Suppressor macrophage treated with lipopolysaccharide for 1 hour (primary cell): ENCODE measurements at regions not wholly inside any gene's neighbourhood (a gene's known extent, or its start where the extent isn't known, plus 50 kb on each side); places are given as distances from the start of the nearest gene placed in this dataset.
"Not testable (repeated sequence)": the region's sequence is repeated elsewhere in the genome, so short reads cannot be mapped to it uniquely, and the experiment has no call there.

Experiments
- DNase-seq, 3 donors: peaks; one replicate each; pipeline ENCODE4 v3.0.0-alpha.2; 2020 to 2022

DNA sequence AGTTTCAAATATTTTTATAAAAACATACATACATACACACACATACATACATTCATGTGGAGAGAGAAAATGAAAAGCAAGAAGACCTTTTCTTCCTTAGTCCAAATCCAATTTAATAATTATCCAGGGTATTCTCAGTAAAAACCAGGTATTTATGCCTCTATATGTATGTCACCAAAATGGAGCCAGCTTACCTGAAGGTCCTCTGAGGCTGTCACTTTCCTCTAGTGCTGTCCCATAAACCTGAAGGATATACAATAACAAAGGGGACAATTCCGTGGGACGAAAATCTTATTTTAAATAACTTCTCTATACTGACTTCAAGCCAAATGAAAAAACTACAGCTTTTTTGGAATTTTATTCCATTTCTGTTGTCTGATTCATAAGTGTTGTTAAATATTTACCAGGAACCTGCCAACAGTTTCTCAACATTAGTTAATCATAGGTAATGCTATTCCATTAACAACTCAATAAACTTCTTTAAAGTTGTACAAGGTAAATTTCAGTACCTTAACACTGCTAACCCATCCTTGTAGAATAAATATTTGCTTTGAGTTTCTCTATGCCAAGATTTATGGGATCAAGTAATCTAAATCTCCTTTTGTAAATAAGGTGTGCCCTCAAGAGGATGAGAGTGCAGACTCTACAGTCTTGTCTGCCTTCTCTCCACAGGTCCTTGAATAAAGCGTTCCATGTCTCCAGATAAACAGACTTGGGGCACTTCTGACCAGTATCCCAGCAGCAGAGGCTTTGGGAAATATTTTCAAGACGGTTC lies 260.3 kb downstream of the AHR start:
- no peak for DNase-seq

DNA sequence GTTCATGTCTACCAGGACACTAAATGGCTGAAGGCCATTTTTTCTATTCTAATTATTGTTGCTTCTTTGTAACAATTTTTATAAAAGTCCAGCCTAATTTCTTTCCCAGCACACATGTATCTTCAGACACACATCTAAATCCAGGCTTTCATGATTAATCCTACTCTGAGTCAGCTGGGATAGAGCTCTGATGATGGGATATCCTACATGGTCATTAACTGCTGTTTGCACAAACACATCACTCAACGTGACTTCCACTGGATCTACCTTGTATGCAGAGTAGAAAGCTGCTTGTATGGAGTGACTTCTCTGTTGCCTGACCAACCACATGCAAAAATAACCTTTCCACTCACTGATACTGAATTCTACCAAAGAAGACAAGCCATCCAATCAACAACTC lies 260.9 kb downstream of the AHR start:
- DNase-seq, result no peak

DNA sequence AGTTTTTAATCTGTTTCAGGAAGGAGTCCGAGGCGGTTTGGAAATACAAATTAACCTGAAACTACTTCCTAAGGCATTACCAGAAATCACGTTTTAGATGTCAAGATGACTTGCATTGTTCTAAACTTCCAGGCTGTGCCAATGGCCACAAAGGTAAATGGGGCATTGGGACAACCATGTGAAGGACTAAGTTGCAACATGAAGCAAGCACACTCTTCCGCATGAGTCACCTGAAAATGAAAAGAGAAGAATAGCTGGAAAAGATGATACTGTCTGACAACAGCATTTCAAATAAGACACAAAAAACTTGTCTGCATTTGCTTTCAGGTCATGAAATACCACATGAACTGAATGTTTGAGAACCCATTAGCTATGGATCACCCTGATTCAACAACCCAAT lies 262.1 kb downstream of the AHR start:
- no peak for DNase-seq

DNA sequence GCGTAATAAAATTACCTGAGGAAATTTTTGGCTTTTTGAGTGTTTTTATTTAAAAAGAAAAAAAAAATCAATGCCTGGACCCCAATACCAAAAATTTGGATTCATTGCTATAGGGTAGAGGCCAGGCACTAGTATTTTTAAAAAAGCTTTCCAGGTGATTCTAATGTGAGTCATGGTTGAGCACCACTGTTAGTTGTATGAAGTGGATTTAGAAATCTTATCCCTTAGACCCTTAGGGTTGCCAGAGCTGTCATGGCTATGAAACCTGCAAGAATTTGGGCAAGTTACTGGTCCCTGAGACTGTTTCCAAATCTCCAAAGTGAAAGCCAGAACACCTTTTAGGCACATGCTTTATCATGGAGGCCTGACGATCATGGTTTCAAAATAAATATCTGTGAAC lies 262.5 kb downstream of the AHR start:
- DNase-seq, result no peak

DNA sequence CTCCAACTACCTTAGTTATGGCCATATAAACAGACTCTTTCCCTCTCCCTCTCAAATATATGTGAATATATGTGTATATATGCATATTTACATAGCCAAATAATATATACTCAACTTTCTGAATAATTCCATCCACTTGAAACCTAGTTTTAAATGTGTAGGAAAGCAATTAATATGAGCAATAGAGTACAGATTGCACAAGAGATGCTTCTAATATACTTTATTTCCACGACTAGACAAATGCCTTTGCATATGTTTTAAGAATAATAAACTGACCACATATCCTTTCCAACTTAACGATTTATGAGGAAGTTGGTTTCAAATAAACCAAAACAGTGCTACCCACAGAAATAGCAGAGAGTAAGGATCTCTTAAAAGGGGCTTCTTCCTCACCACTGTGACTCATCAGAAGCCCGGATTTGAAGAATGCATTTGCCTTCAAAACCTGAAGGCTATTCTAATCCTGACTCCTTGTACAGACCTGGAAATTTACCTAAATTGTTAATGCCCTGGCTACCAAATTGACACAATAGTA lies 266.3 kb downstream of the AHR start:
- DNase-seq, result peak; percentile 53 to 72 (median 65)

DNA sequence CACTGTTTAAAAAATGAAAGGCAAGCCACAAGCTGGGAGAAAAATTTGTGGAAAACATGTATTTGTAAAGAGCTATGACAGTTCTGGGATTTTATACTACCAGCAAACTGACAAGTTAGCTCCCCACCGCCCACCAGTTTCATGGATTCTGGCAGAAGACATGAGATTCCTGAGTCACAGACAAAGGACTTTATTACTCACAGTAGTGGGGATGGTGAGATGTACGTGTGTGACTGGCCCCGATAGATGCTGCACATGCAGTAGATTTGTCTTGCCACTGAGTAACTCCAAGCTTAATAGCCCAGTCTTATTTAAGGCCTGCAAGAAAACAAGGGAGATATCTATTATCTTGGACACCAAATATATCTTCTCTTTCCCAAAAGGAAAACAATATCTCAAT lies 281.7 kb downstream of the AHR start:
- DNase-seq, result peak; percentile 64 to 74 (median 70)

DNA sequence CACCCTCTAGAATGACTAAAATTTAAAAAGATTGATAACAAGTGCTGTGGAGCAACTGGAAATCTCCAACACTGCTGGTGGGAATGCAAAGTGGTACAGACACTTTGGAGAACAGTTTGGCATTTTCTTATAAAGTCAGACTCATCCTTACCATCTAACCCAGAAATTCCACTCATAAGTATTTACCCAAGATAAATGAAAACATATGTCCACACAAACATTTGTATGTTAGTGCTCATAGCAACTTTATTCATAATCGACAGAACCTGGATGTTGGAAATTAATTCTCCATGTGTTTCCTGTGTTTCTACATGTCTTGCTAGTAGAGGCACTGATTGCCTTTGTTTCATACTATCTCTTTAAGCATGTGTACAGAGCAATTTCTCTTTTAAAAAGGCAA lies 282.4 kb downstream of the AHR start:
- DNase-seq, result no peak

DNA sequence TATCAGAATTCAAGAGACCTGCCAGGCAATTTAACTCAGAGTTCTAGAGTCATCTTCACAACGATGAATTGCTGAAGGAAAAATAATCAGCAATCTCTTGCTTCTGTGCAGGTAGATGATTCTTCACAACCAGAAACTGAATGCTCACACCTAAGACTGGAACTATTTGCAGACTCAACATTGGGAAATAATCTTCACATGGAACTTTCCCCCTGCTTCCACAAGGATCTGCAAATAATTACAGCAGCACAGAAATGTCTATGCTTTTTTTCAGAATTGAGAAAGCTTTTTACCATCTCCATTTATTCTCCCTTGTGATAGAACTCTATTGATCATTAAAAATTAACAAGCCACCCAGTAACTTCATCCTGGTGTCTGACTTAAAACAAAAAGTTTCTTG lies 282.8 kb downstream of the AHR start:
- no peak for DNase-seq

DNA sequence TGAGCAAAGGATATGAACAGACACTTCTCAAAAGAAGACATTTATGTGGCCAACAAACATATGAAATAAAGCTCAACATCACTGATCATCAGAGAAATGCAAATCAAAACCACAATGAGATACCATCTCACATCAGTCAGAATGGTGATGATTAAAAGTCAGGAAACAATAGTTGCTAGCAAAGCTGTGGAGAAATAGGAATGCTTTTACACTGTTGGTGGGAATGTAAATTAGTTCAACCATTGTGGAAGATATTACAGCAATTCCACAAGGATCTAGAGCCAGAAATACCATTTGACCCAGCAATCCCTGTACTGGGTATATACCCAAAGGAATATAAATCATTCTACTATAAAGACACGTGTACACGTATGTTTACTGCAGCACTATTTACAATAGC lies 284.2 kb downstream of the AHR start:
- DNase-seq, result not testable (repeated sequence)

DNA sequence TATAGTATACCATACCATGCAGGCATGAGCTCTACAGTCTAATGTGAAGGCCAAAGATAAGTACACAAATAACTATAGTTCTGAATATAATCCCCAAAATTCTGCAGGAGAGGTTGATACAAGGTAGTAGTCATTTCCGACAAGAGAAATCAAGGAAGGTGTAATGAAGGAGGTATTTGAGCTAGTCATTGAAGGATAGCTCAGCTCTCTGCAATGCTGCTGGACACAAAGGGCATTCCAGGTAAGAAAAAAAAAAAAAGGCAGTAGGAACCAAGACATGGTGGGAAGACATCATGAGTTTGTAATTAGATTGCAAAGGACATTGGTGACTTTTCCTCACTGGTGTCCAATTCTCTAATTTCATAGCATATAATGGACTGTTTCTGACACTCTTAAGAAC lies 285.3 kb downstream of the AHR start:
- DNase-seq, result no peak

DNA sequence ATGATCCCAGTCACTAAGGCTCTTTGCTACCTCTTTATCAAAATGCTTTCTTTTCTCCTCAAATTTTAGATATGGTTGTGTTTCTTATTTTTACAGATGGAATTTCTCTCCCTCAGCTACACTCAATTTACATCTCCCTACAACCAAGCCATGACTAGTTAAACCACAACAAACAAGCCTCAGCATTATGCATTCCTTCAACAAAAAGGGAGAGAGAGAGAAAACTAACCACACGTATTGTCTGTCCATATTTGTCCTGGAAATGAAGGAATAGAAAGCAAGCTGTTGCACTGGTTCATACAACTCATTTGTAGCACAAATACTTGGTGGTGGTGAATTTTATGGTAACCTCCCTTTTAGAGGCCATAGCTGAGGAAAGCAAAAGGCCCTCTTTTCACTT lies 286.4 kb downstream of the AHR start:
- no peak for DNase-seq

DNA sequence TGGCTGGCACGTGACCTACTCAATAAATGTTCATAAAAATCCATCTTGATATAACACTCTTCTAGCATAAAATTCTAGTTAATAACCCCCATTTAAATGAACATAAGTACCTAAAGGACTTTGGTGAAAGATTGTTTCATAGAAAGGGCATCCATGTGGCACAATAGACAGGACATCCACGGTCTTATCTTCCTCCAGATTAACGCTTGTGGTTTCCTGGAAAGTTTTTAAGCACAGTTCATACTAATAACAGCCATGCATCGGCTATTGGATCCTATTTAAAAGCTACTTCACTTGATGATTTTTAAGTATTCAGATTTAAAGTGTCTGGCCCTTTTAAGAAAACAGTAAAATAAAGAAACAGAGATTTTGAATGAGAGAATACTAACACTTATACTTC lies 288.3 kb downstream of the AHR start:
- no peak for DNase-seq

DNA sequence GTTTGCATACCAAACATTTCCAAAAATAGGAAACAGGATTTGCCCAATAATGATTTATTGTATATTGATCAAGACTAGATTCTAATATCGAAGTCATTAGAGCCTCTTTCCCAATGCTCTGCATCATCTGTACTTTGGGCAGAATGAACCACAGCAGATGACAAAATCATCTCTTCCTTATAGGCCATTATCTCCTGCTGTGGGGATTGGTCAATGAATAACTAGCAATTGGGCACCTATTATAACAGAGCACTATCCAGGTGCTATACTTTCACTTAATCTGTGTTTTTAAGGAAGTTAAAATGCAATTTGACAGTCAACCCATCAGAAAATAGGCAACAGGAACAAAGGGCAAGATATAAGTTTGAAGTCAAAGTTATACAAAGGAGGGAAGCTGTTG lies 290.3 kb downstream of the AHR start:
- DNase-seq, result no peak

DNA sequence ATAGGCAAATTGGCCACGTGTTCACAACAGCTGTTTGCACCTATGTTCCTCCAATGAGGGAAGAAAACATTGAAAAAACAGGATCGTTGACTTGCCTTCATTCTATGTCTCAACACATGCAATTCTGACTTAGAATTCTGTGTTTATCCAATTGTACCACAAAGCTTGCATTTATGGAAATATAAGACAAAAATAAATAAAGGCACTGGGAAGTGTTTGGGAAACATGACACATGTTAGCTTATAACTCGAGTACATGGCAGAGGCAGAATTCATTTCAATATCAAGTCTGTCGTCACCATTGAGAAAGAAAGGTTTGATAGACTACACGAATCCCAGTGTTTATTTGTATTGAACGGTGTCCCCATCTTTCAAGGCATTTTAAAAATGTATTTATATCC lies 291.2 kb downstream of the AHR start:
- DNase-seq, result no peak

DNA sequence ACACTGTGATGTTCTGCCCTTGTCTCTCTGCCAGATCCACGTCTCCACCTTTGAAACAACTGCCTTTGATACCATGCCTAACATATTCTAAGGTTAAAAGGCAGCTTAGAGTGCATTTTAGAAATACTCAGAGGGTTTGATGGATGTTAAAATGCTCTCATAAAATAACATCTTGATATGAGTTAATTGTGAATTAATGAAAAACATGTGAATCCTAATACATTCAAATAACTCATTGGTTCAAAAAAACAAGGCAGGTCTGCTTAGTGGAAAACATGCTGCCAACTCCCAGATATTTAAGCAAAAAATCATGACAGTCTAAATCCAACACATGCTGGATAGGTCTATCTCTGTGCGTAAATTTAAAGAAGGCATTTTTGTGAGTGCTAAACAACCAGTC lies 291.8 kb downstream of the AHR start:
- no peak for DNase-seq

DNA sequence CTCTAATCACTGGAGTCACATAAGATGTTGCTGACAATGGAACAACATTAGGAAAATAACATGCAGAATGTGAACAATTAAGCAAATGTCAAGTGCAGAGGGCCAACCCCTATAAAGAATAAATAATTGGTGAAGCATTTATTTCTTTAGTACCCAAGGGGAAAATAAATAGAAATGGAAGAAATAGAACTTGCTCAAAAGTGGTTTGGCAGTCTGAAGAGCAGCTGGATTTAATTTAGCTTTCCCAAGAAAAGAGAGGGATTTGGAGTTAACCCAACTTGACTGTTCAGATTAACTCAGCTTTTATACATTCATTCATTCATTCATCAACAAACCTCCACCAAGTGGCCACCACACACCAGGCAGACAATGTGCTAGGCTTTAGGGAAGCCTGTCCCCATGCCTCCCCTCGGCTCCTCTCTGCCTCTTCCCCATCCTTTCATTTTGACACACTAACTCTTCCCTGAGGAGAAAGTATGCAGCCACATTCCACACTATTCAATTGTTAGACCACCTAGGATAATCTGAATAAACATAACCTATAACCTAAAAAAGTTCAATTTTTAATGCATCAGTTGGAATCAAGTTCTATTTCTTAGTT lies 295.5 kb downstream of the AHR start:
- no peak for DNase-seq

DNA sequence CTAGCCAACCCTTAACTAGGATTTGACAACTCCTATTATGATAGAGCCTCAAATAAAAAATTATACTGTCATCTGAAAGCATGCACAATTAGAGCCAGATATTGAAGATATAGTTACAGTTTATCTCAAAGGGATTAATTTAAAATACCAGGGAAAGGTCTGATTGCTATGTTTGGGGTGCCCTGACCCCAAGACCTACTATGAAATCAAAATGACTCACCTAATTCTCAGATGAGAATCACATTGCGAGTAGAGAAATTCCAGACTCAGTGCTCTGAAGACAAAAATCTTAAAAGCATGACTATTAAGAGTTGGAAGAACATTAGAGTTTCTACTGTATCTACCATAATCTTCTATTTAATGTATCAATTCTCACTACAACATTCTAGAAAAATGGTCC lies 297.1 kb downstream of the AHR start:
- no peak for DNase-seq

DNA sequence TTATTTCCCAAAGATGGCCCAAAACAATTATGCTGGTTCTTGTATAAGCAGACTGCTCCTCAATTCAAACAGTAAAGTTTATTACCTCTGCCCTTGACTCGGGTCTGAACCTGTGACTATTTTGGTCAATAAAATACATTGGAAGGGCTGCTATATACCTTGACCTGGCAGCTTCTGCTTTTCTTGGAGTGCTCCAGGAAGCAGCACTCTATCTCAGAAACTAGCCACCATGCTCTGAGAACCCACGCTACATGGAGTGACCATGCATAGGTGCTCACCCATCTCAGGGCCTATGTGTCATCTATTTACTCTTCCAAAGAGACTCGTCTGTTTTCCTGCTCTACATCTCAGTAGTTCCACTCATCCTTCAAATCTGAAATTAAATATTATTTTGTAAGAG lies 299.9 kb downstream of the AHR start:
- DNase-seq, result no peak

DNA sequence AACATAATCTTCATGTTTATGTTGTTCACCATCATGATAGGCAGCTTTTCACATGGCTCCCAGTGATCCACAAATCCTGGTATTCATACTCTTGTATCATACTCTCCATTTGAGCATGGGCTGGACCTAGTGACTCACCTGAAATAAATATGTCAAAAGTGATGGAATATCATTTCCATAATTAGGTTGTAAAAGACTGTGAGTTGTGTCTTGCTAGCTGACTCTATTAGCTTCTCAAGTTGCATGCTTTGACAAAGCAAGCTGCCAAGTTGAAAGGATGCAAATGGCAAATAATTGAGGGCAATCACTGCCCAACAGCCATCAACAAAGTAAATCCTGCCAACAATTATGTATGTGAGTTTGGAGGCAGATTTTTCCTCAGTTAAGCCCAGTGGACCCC lies 300.4 kb downstream of the AHR start:
- no peak for DNase-seq

DNA sequence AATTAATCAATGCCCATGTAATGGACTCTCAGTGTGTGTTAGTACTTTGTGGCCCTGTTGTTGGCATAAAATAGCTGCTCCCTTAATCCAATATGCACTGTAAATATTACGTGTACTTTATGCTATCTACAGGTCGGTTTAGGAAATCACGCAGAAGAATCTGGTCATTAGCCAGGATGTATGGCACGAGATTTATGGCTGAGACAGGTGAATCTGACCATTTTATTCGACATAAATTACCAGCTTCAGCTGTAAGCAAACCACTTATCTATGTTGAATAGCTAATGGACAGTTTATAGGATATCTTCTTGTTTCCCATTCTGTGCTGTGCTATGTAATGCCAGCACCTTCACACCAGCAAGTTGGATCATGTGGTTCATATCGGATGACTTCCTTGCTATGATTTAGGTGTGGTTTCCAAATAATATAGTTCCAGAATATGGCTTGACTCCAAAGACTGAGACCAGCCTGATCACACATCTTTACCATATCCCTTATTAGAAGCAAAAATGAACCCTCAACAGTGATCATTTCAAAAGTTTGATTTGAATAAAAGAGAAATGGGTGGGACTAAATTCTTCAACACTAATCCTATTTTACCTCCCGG lies 301.4 kb downstream of the AHR start:
- no peak for DNase-seq

DNA sequence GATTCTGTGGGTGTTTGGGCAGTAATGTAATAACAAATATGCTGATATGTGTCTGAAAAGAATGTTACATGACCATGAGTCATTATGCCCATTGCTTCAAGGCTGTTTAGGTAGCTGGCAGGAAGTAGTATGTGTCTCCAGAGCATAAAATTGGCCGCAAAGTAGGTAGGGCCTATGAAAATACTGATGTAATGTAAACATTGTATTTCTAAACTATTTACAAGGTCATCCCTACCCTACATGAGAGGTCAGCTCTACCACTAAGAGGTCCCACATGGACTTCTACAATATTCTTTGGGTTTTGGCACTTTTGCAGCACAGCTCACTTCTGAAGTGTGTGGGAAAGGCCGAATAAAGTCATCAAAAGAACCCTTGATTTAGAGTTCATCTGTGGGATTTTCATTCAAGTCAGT lies 301.9 kb downstream of the AHR start:
- DNase-seq, result peak; percentile 14 to 22 (median 21)

DNA sequence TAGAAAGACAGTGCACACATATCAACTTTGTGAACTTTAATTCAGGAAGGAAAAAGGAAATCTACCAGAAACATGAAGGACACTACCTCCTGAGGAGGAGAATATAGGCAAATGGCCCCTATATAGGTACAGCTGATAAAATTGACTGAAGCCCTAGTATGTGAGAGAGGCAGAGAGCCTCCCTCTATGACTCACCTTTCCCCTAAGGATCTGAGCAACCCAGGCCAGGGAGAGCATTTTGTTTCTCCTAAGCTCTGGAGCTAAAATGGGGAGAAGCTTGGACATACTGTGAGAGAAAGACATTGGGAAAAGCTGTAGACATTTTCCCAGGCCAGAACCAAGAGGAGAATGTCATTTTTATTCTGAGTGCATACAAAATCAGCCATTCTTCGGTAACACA lies 303.5 kb downstream of the AHR start:
- DNase-seq, result no peak

DNA sequence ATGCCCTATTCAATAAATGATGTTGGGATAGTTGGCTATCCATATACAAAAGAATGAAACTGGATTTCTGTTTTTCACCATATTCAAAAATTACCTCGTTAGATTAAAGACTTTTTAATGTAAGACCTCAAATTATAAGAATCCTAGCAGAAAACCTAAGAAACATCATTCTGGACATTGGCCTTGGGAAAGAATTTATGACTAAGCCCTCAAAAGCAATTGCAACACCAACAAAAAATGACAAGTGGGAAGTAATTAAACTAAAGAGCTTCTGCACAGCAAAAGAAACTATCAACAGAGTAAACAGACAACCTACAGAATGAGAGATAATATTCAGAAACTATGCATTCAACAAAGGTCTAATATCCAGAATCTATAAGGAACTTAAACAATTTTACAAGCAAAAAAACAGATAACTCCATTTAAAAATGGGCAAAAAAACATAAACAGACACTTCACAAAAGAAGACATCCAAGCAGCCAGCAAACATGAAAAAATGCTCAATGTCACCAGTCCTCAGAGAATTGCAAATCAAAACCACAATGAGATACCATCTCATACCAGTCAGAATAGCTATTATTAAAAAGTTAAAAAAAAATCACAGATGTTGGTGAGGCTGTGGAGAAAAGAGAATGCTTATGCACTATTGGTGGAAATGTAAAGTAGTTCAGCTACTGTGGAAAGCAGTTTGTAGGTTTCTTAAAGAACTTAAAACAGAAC lies 309.8 kb downstream of the AHR start:
- DNase-seq, result peak; percentile 40 to 74 (median 62)

DNA sequence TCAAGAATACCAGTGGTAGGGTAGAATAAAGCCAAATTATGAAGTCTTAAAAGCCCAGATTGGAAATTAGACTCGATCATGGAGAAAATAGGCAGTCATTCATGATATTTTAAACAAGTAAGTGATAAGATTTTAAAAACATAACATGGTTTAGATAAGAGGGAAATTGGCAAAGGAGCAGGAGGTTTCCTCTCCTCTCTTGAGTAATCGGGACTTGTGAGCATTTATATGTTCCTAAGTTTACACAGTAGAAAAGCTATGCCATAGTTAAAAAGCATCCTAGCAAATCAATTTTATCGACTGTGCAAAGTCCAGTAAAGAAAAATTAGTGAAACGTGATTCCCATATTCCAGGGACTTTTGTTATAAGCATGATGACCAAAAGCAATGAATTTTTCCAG lies 313.2 kb downstream of the AHR start:
- DNase-seq, result no peak
